ENCODE measurements at regions not wholly inside any gene's neighbourhood (a gene's known extent, or its start where the extent isn't known, plus 50 kb on each side); places are given as distances from the start of the nearest gene placed in this dataset.
"Not testable (repeated sequence)": the region's sequence is repeated elsewhere in the genome, so short reads cannot be mapped to it uniquely, and the experiment has no call there.

- TF ChIP-seq, protein P1, sequence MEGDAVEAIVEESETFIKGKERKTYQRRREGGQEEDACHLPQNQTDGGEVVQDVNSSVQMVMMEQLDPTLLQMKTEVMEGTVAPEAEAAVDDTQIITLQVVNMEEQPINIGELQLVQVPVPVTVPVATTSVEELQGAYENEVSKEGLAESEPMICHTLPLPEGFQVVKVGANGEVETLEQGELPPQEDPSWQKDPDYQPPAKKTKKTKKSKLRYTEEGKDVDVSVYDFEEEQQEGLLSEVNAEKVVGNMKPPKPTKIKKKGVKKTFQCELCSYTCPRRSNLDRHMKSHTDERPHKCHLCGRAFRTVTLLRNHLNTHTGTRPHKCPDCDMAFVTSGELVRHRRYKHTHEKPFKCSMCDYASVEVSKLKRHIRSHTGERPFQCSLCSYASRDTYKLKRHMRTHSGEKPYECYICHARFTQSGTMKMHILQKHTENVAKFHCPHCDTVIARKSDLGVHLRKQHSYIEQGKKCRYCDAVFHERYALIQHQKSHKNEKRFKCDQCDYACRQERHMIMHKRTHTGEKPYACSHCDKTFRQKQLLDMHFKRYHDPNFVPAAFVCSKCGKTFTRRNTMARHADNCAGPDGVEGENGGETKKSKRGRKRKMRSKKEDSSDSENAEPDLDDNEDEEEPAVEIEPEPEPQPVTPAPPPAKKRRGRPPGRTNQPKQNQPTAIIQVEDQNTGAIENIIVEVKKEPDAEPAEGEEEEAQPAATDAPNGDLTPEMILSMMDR (IDR thresholded peaks at IDR 0.05): not testable (repeated sequence)
- not testable (repeated sequence) for TF ChIP-seq POLR2AphosphoS5, EP300 (IDR thresholded peaks at IDR 0.05)
Observed at GRCh38 chr5:145652700-145653099, 182.4 kb downstream of the PRELID2 start.

Data from stomach (tissue), 4 donors.